Suppressor macrophage (primary cell): ENCODE measurements at regions not wholly inside any gene's neighbourhood (a gene's known extent, or its start where the extent isn't known, plus 50 kb on each side); places are given as distances from the start of the nearest gene placed in this dataset.
A peak's percentile ranks its signal among the peaks of the same experiment; 100 is the strongest.

Source experiments
- DNase-seq, 4 experiments: peaks; one replicate each; pipeline ENCODE4 v3.0.0-alpha.2; 2020 to 2022

GRCh38 chr4:152234571-152234970 lies 301.3 kb downstream of the FBXW7 start:
- DNase-seq: no peak

DNA sequence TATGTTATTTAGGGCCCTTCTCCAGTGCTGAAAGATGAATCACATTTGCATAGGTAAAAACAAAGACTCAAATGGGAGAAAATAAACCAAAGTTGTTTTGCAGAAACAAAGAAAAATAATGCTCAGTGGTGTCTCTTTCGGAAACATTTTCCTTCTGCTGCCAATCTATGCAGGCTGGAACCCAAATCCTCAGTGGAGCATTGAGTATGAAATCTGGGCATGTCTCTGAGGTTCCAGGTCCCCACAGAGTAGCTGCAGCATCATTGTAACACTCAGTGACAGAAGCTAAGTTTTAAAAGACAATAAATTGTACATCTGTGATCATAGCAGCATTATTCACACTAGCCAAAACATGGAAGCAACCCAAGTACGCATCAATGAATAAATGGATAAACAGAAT lies 303.6 kb downstream of the FBXW7 start:
- DNase-seq: no peak

GRCh38 chr4:152229782-152230289 lies 306.1 kb downstream of the FBXW7 start:
- no peak for DNase-seq

DNA sequence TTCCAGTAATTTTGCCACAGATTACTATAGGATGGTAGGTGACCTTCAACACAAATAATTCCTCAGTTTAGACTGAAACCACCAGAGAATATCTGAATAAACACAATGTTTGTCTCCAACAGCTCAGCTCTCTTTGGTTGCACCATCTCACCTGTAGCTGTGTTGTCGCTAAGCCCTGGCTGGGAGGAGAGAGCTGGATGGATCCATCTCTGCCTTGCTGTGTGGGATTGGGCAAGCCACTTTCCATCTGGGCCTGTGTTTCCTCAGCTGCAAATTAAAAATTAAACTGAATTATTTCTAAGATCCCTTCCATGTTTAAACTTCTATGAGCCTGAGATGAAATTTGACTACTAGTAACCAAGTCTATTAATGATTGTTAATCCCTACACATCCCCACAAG lies 310.2 kb downstream of the FBXW7 start:
- no peak for DNase-seq

DNA sequence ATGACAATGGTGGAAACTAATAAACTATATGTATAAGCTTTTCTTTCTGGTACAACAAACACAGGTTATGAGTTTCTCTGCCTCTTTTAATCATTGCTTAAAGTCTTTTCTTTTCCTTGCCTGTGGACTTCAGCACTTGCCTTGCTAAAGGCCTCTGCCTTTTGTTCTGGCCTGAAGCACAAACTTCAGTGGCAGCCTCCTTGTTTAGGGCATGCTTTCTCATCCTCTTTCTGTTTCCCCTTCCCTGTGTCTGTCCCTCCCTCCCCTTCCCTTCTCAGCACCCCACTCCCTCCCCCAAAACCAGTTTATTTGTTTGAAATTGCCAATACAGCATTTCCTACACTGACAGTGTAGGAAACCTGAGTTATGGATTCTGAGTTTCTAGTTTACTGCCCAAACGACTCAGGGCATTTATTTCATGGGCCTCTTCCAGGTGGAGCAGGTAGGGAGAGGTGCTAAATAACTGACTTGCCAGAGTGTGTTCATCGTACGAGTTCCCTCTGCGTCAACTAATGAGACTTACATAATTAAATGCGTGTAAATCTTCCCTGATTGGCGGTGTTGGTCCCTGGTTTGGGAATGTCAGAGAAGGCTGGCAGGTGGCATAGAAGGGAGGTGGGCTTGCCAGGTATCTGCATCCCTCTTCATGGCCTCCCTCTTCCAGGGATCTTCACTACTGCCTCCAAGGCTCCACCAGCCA lies 311.0 kb downstream of the FBXW7 start:
- DNase-seq: peak in 1 of 4 experiments; percentile 23

- no peak for DNase-seq
Measured at GRCh38 chr4:152224223-152224622, 311.7 kb downstream of the FBXW7 start.

GRCh38 chr4:152223600-152223999 lies 312.3 kb downstream of the FBXW7 start:
- no peak for DNase-seq

- DNase-seq: no peak
Measured at GRCh38 chr4:152221816-152222516, 313.9 kb downstream of the FBXW7 start.

- no peak for DNase-seq
Measured at GRCh38 chr4:152220201-152220666, 315.7 kb downstream of the FBXW7 start.

GRCh38 chr4:152218576-152218975 lies 317.3 kb downstream of the FBXW7 start:
- DNase-seq: no peak

GRCh38 chr4:152217896-152218295 lies 318.0 kb downstream of the FBXW7 start:
- DNase-seq: no peak

GRCh38 chr4:152211936-152212653 lies 323.8 kb downstream of the FBXW7 start:
- DNase-seq: no peak

DNA sequence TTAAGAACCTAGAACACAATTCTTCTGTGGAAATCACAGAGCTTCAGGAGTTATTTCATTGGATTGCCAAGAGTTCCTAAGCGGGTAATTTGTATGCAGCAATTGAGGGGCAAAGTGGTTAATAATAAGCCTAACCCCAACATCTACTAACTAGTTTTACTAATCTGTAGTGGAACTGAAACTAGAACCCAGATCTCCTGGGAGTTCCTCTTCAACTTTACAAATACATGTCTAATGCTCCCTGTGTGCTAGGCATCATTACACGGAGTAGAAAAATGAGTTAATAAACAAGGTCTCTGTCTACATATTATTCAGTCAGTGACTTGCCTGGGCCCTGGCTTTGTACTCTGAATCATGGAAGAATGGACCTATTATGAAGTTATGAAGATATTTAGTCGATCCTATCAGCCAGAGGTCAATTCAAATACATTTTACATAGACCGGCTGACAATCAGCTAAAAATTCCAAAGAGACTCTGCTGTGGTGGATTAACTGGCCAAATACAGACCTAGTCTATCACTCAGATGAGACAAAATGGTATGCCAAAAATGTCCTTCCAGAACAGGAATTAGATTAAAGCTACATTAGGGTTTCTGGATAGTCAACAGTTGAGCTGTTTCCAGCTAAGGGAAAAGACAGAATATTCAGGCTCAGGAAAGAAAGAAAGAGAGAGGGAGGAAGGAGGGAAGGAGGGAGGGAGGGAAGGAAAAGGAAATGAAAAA lies 326.0 kb downstream of the FBXW7 start:
- no peak for DNase-seq

GRCh38 chr4:152207378-152207720 lies 328.5 kb downstream of the FBXW7 start:
- DNase-seq: no peak

- peak in 3 of 4 experiments; percentile 16 to 36 (median 23) for DNase-seq
Measured at GRCh38 chr4:152206646-152207377, 329.1 kb downstream of the FBXW7 start.

DNA sequence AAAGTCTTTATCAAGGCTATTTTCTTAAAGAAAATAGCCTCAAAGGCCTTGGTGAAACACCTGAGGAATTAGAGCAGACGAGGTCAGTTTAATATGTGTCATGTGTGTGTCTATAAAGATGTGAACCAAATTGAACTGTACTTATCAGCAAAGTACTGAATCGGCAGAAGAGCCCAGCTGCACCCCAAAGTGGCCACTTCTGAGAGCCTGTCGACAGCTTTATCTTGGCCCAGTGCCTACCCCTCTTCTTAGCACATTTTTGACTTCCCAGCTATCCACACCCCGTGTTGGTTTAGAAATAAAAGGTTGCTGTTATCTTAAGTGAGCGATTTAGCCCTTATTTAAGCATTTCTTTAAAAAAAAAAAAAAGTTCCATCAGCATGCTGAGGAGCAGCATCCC lies 329.7 kb downstream of the FBXW7 start:
- DNase-seq: no peak

DNA sequence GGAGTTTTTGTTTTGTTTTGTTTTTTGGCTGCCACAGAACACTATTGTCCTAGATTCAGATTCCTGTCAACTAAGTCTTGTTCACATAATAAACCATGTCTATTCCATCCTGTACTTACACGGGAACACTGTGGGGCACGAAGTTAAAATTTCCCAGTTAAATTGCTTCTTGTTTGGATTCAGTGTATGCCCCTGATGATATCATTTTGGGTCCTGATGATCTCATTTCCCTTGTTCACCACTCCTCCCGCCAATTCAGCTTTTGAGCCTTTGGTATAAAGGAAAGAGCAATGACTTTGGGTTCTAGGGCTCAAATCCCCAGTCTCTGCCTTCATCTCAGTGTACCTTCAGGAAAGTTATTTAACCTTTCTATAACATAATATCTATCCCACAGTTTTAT lies 333.5 kb downstream of the FBXW7 start:
- no peak for DNase-seq

- DNase-seq: no peak
Measured at GRCh38 chr4:152200511-152201333, 335.2 kb downstream of the FBXW7 start.

GRCh38 chr4:152197211-152197610 lies 338.7 kb downstream of the FBXW7 start:
- no peak for DNase-seq

- no peak for DNase-seq
Measured at GRCh38 chr4:152195888-152196287, 340.0 kb downstream of the FBXW7 start.

- no peak for DNase-seq
Measured at GRCh38 chr4:152193059-152193458, 342.8 kb downstream of the FBXW7 start.
